Thyroid gland (tissue), 4 donors: ENCODE measurements at regions not wholly inside any gene's neighbourhood (a gene's known extent, or its start where the extent isn't known, plus 50 kb on each side); places are given as distances from the start of the nearest gene placed in this dataset.

Experiments used
- DNase-seq, 2 donors: peaks; one replicate each; pipeline ENCODE4 v3.0.0-alpha.2; 2019
- H3K27ac ChIP-seq, 3 donors: fragments of 200-600 bp; sonication (generic); 1 replicate in 2 of 3; 2 replicates in 1 of 3; pipeline ENCODE4 v1.5.1; 2016 to 2019; ENCODE audit warnings: mild to moderate bottlenecking in 1 of 3, moderate library complexity in 1 of 3
- H3K27me3 ChIP-seq: fragments of 200-600 bp; sonication (generic); one replicate; pipeline ENCODE4 v1.5.1; 2019
- H3K36me3 ChIP-seq, 2 donors: fragments of 200-600 bp; sonication (generic); one replicate each; pipeline ENCODE4 v1.5.1; 2016 to 2019
- H3K4me1 ChIP-seq, 2 donors: fragments of 200-600 bp; sonication (generic); one replicate each; pipeline ENCODE4 v1.5.1; 2017 to 2019
- H3K4me3 ChIP-seq, 3 donors: fragments of 200-600 bp; sonication (generic); replicated peaks in 1 of 3; 1 replicate in 2 of 3; 2 replicates in 1 of 3; pipeline ENCODE4 v1.5.1; 2016; ENCODE audit warnings: mild to moderate bottlenecking in 1 of 3
- H3K9me3 ChIP-seq: fragments of 200-600 bp; sonication (generic); one replicate; pipeline ENCODE4 v1.5.1; 2017
- CTCF ChIP-seq, 6 experiments: fragments of 200-600 bp in 3 of 6; fragments of 450-650 bp in 3 of 6; sonication (generic) in 3 of 6; IDR thresholded peaks; one replicate each; pipeline ENCODE4 v1.5.1; 2016 to 2019; ENCODE audit warnings: antibody characterized with exemption in 6 of 6, mild to moderate bottlenecking in 2 of 6, inconsistent platforms in 1 of 6, moderate library complexity in 1 of 6
- POLR2A ChIP-seq, 2 donors: fragments of 450-650 bp; IDR thresholded peaks; one replicate each; pipeline ENCODE4 v1.6.1; 2017; ENCODE audit warnings: antibody characterized with exemption in 2 of 2, mild to moderate bottlenecking in 2 of 2, moderate library complexity in 1 of 2
- WGBS, 2 donors: methylation state at CpG; one replicate each; pipeline ENCODE4 v1.1.5; 2017; 5-methylcytosine and 5-hydroxymethylcytosine counted together
- intact Hi-C: fragments of 100-400 bp; cut with DNase I; formaldehyde crosslinking; loops from one replicate; pipeline ENCODE4 v1.15.1; 2023

GRCh38 chr6:80541886-80542285 lies 435.4 kb downstream of the BCKDHB start:
- no peak for TF ChIP-seq CTCF (IDR thresholded peaks at IDR 0.05)
- TF ChIP-seq POLR2A (IDR thresholded peaks at IDR 0.05): no peak
- DNase-seq: no peak
- WGBS, 2 donors: 53 to 55% methylated on average over 3 of the region's 3 CpGs
- Histone ChIP-seq H3K27me3 (no peaks in the 10 kb centered on the region), H3K4me3 (no peak overlapping the region), H3K9me3 (no peaks in the 10 kb centered on the region), H3K36me3 (no peaks in the 10 kb centered on the region), H3K4me1 (no peaks in the 10 kb centered on the region), H3K27ac (no peak overlapping the region)
- intact Hi-C loops: no loop called here

- Histone ChIP-seq H3K4me1 (no peaks in the 10 kb centered on the region), H3K4me3 (no peak overlapping the region), H3K36me3 (no peaks in the 10 kb centered on the region), H3K27me3 (no peaks in the 10 kb centered on the region), H3K9me3 (no peaks in the 10 kb centered on the region), H3K27ac (no peak overlapping the region)
- DNase-seq: no peak
- intact Hi-C loops: no loop called here
- no peak for TF ChIP-seq CTCF (IDR thresholded peaks at IDR 0.05)
- no peak for TF ChIP-seq POLR2A (IDR thresholded peaks at IDR 0.05)
These were observed 434.7 kb downstream of the BCKDHB start for GRCh38 chr6:80541181-80541580.

GRCh38 chr6:80540700-80541099 lies 434.2 kb downstream of the BCKDHB start:
- intact Hi-C loops: no loop called here
- TF ChIP-seq CTCF (IDR thresholded peaks at IDR 0.05) (no peak), POLR2A (IDR thresholded peaks at IDR 0.05) (no peak)
- WGBS, 2 donors: 84 to 86% methylated on average over 1 of the region's 1 CpG
- H3K36me3 ChIP-seq: no peaks in the 10 kb centered on the region
- no peaks in the 10 kb centered on the region for H3K9me3 ChIP-seq
- no peaks in the 10 kb centered on the region for H3K27me3 ChIP-seq
- no peak overlapping the region for H3K4me3 ChIP-seq
- no peak overlapping the region for H3K27ac ChIP-seq
- no peaks in the 10 kb centered on the region for H3K4me1 ChIP-seq
- no peak for DNase-seq

GRCh38 chr6:80537118-80537972 lies 430.9 kb downstream of the BCKDHB start:
- Histone ChIP-seq H3K27ac (no peak overlapping the region), H3K27me3 (no peaks in the 10 kb centered on the region), H3K9me3 (no peaks in the 10 kb centered on the region), H3K4me3 (no peak overlapping the region), H3K36me3 (no peaks in the 10 kb centered on the region), H3K4me1 (no peaks in the 10 kb centered on the region)
- 73 to 77% methylated on average over 6 of the region's 6 CpGs for WGBS, 2 donors
- intact Hi-C loops: no loop called here
- DNase-seq: no peak
- no peak for TF ChIP-seq CTCF (IDR thresholded peaks at IDR 0.05)
- no peak for TF ChIP-seq POLR2A (IDR thresholded peaks at IDR 0.05)

GRCh38 chr6:80535914-80536565 lies 429.6 kb downstream of the BCKDHB start:
- Histone ChIP-seq H3K4me3 (no peak overlapping the region), H3K36me3 (no peaks in the 10 kb centered on the region), H3K4me1 (no peaks in the 10 kb centered on the region), H3K27ac (no peak overlapping the region), H3K27me3 (no peaks in the 10 kb centered on the region), H3K9me3 (no peaks in the 10 kb centered on the region)
- TF ChIP-seq POLR2A (IDR thresholded peaks at IDR 0.05) (no peak), CTCF (IDR thresholded peaks at IDR 0.05) (no peak)
- 90% methylated on average over 1 of the region's 1 CpG for WGBS, 2 donors
- intact Hi-C loops: no loop called here
- no peak for DNase-seq
